ENCODE measurements at regions not wholly inside any gene's neighbourhood (a gene's known extent, or its start where the extent isn't known, plus 50 kb on each side); places are given as distances from the start of the nearest gene placed in this dataset.
"Not testable (repeated sequence)": the region's sequence is repeated elsewhere in the genome, so short reads cannot be mapped to it uniquely, and the experiment has no call there.

DNA sequence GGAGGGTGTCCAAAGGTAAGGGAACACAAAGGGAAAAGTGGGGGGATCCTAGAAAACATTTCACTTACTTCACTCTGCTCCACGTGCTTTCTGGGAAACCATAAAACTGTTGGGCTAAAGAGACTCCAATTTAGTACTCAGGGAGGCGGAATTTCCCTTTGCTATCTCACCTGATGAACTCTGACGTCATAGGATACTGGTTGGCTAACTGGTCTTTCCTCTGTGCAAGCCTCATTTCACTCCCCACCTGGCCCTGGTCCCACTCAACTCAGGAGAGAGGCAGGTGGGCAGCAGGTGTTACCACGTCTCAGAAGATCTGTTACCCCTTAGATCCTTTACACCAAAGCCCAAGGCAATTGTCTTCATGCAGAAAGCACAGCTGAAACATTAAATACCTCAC, 51.8 kb upstream of the PMAIP1 start:
- DNase-seq, result no peak

DNA sequence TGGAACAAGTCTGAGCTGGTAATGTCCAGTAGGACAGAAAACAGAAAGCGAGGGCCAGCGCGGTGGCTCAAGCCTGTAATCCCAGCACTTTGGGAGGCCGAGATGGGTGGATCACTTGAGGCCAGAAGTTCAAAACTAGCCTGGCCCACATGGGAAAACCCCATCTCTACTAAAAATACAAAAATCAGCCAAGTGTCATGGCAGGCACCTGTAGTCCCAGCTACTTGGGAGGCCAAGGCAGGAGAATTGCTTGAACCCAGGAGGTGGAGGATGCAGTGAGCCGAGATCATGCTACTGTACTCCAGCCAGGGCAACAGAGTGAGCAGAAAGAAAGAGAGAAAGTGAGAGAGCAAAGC, 52.3 kb upstream of the PMAIP1 start:
- DNase-seq, result not testable (repeated sequence)

DNA sequence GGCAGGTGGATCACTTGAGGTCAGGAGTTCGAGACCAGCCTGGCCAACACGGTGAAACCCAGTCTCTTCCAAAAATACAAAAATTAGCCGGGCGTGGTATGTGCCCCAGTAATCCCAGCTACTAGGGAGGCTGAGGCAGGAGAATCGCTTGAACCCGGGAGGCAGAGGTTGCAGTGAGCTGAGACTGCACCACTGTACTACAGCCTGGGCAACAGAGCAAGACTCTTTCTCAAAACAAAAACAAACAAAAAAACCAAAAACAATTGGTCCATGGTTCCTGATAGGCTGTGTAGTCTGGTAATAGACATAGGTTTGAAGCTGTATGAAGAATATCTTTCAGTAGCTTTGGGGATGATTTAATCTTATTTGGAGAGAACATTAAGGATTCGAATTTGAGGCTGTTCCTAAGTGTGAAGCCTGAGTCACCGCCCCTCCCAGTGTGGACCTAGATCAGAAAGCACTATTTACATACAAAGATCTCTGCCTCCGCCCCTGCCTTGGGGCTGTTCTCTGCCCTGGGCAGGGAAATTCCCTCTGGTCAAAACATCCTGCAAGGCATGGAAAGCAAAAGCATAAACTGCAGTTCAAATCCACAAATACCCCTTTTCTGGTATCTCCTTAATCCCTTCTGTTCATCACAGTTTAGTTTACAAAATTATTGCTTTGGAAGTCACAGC, 52.8 kb upstream of the PMAIP1 start:
- peak; percentile 7 for DNase-seq

DNA sequence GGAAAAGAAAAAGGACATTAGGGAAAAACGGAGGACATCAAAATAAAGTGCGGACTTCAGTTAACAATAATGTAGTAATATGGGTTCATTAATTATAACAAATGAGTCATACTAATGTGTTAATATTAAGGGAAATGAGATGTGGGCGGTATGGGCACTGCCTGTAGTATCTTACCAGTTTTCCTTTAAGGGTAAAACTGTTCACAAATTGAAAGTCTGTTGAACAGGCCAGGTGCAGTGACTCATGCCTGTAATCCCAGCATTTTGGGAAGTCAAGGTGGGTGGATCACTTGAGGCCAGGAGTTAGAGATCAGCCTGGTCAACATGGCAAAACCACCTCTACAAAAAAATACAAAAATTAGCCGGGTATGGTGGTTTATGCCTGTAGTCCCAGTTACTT, 56.8 kb upstream of the PMAIP1 start:
- DNase-seq, result no peak

DNA sequence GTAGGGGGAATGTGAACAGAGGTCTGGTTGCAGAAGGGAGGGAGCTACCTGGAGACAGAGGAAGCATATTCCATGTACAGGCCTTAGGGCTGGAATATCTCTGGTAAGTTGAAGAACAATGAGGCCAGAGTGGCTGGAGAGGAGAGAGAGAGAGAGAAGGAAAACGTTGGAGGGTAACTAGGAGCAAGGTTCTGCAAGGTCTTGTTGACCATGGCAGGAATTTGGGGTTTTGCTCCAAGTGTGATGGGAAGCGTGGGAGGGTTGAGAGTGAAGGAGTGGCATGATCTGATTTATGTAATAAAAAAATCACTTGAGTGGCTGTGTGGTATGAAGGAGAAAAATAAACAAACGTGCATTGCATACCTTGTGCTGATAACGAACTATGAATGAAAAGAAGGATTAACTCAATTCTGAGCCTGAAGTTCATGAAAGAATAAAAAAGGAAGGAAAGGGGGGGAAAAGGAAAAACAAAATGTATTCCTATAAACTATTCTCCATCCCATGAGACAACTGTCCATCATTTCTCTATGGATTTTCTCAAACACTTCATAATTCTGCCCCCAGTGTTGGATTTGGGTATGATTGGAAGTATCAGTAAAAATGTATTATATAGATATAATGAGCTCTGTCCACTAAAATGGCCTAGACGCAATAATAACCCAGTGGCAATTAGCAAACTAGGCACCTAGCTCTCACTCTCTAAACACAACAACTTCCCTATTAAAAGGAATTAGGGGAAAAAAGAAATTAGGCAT, 59.7 kb upstream of the PMAIP1 start:
- DNase-seq, result no peak

DNA sequence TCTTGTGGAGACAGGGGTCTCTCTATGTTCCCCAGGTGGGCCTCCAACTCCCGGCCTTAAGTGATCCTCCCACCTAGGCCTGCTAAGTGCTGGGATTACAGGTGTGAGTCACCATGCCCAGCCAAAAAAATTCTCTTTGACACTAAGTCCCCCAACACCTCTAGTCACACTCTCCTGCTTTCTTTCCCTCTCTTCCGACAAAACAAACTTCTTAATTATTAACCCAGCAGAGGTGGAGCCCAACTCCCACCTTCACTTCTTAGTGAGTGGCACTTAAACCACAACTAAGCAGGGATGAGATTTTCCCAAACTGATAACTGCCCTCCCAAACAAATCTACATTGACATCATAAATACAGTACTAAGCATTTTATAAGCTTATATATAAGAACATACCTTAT, 60.5 kb upstream of the PMAIP1 start:
- no peak for DNase-seq

DNA sequence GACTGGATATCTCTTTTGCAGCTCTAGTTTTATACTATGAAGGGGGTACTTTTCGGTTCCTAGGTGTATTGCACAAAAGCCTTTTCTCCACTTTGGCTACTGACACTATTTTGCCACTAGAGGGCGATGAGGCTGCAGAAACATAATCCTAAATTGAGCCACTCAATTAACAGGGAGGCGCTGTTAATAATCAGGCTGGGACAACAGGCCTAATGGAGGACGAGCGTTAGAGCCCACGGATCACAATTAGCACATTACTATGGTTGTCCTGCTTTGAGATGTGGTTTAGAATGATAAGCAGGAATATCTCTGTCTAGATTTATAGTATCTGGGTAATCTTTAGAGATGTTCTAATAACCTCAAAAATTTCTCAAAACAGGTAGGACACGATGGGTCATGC, 62.2 kb upstream of the PMAIP1 start:
- peak; percentile 17 for DNase-seq

DNA sequence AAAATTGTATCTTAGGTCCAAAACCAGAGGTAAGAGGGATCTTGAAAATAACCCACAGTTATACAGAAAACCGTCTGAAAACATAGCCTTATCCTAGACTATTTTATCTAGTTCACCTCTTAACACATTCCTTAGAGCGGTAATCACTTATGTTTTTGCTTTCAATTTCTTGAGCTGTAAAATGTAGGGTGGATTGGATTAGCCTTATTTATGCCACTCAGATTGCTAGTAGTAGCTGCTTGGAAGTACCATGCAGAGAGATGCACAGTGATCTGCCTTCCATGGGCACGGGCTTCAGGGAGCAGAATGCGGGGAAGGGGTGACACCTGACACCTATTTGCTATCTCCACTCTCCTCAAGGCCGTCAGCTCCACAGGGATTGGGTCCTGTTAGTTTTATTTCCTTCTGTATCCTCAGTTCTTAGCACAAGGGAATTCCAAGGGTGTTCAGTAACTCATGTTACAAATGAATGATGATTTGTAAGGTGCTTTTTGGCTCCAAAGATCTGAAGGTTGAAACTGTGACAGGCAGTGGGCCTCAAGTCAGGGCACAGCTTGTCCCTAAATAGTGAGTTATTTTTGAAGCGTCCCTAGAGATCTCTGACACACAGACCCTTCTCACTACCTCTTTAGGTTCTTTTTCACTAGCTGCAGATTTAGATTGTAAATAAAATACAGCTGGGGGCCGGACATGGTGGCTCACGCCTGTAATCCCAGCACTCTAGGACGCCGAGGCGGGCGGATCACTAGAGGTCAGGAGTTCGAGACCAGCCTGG, 64.0 kb upstream of the PMAIP1 start:
- DNase-seq, result no peak

DNA sequence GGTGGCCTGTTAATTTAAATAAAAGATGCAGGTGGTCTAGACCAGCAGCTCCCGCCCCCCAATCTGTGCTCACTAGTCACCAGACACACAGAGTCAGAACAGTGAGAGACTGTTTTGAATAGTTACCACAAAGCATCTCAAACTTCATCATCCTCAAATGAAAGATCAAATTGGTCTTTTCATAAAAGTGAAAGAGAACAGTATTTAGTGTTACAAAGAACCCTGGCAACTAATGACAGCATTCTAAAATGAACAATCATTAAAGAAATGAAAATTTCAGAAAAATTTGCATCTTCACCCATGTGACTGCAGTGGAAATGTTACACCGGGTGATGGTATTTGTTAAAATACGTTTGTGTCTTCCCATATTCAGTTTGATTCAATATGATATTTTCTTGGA, 65.5 kb upstream of the PMAIP1 start:
- no peak for DNase-seq

DNA sequence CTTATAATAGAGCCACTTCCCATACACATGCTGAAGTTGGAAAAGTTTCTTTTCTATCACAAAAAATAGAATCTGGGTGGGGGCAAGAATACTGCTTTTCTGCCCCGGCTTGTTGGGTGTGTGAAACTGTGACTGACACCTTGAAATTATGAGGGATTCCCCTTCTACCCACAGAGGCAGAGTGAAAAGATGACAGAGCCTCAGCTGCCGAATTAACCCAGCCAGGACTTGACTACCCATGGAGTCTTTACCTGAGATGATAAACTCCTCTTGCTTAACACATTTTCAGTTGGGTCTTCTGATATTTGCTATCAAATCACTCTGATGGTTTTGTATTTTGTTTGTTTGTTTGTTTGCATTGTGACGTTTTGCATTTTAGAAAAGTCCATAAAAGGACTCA, 66.0 kb upstream of the PMAIP1 start:
- no peak for DNase-seq

DNA sequence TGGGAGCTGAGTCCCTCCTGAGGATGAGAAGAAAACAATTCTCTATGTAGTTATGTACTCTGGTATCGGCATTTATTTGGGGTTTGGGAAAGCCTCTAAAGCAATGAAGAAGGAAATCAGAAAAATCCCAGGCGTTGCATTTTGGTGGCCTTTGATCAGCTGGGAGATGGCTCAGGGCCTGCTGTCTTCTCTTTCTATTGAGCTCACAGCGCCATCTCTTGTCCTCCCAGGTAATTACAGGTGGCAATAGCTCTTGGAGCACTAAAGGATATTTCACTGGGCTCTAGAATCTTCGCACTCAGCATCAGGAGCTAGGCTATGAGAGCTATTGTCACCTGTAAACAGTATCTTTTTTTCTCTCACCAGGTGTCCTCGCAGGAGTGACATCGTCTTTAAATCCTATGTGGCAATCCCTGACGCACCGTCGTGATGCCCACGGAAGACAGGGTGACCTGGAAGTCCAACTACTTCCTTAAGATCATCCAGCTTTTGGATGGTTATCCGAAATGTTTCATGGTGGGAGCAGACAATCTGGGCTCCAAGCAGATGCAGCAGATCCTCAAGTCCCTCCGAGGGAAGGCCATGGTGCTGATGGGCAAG, 76.1 kb upstream of the PMAIP1 start:
- peak; percentile 5 for DNase-seq

DNA sequence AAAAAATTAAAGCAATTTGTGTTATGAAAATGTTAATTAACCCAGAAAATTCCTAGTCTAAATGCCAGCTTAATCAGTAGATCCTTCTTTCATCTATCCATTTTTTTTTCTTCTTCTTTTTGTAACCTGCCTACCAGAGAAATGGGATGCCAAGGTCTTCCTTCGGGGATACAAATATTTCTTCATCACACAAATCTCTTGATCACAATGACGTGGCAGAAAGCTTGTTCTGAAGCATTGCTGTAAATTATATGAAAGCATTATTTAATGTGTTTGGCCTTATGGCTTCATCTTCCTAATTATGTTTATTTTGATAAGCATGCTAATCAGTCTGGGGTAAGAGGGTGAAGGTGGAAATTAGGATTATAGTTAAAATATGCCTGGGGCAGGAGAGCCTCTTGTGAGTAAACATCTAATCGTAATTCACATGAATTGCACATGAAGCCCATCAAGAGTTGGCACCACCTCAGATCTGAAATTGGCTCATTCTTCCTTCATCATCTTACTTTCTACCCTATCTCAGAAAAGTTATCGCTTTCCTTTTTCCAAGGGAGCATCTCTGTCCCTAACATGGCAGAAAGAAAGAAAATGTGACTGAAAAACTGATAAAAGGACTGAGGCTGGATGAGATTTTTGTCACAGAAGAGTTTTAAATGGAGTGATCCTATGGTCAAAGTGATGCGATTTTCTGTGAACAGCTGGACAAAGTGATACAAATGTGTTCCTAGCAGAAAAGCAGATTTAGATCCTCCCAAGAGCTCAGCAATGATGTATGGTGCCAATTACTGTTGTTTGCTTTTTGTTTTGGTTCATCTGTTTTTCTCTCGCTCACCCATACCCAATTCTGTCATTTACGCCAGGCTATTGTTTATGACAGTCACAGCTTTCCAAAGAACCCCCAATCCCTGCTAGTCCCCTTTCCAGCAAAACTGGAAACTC, 76.9 kb upstream of the PMAIP1 start:
- DNase-seq, result no peak

DNA sequence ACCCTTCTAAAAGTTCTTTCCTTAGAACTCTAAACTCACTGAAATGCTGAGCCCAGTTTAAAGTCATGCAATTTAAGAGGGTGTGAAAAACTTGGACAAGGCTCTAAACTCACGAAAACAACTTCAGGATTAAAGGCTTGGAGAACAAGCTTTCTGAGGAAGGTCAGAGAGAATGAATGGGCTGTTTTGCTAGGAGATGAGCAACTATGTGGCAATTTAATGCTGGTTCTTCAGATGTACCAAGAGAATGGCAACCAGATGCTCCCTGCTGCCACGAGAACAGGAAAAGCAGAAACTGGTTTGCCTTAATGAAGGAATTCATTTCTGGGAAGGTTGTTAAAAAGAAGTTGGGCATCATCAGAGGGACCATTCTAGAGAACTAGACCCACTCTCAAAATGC, 77.8 kb upstream of the PMAIP1 start:
- DNase-seq, result no peak

DNA sequence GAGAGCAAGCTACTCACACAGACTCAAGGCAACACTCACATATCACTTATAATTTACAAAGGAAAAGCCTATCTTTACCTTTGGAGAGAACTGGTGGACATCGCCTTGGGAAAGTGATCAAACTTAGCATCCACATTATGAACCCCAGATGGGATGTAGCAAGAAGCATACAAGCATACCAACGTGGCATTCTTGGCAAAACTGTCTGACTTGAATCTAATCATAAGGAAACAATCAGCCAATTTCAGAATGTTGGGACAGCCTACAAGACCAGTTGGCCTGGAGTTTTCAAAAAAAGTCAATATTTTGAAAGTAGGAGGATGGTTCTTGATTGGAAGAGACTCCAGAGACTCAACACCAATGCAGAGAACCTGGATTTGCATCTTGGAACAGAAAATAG, 79.1 kb upstream of the PMAIP1 start:
- no peak for DNase-seq

DNA sequence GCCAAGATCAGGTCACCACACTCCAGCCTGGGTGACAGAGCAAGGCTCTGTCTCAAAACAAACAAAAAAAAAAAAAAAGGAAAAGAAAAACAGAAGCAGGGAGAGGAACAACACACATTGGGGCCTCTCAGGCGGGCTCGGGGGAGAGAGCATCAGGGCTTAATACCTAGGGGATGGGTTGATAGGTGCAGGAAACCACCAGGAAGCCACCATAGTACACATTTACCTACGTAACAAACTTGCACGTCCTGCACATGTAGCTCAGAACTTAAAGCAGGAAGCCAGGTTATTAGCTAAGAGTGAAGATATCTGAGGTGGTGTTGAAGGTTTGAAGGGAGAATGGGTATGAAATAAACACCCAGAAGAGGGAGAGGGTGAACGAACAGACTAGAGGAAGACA, 81.0 kb upstream of the PMAIP1 start:
- no peak for DNase-seq

DNA sequence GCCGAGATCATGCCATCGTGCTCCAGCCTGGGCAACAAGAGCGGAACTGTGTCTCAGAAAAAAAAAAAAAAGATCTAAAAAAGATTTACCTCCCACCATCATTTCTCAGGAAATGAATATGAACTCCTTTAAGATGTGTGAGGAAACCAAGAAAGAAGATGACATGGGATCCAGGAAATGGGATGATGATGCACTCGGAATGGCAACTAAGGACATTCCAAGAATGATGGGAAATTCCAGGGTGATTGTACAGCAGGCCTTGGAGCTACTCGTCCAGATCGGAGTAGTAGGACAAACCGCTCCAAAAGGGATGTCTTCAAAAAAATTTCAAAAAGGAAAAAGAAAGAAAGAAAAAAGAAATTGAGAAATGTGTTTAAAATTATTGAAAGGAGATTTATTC, 84.9 kb upstream of the PMAIP1 start:
- DNase-seq, result no peak

DNA sequence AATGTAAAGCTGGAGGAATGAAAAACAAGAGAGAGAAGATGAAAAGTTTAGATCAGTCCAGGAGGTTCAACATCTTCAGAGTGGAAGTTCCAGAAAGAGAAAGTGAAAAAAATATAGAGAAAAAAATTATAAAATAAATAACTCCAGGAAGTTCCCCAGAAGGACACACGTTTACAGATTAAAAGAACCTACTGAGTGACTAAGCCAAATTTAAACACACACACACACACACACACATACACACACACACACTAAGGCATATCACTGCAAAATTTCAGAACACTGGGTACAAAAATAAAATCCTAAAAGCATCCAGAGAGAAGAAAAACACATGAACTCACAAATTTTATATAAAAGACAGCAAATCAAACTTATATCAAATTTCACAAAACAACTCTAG, 85.9 kb upstream of the PMAIP1 start:
- DNase-seq, result no peak

DNA sequence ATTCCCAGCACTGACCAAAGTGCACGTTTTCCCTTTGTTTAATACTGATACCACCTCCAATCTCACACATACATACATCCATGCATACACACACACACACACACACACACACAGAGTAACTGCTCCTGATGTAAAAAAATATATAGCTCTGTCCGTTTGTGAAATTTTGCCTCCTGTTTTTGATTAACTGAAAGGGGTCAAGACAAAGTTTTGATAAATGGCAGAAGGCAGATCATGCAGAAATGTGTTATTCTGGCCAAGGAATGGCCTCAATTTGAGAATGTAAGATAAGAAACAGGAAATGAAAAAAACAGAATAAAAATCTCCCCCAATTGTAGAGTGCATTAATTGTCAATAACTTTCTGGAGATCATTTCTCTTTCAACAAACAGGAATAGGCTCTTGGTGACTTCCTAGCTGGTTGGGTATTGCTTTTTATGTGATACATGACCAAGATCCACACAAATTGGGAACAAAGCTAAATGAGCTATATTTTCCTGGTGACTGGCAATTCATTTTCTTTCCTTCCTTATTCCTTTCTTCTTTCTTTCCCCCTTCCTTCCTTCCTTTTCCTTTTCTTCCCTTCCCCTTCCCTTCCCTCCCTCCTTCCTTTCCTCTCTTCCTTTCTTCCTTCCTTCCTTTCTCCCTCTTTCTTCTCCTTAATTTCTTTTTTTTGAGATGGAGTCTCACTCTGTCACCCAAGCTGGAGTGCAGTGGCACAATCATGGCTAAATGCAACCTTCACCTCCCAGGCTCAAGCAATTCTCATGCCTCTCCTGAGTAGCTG, 88.9 kb upstream of the PMAIP1 start:
- no peak for DNase-seq

DNA sequence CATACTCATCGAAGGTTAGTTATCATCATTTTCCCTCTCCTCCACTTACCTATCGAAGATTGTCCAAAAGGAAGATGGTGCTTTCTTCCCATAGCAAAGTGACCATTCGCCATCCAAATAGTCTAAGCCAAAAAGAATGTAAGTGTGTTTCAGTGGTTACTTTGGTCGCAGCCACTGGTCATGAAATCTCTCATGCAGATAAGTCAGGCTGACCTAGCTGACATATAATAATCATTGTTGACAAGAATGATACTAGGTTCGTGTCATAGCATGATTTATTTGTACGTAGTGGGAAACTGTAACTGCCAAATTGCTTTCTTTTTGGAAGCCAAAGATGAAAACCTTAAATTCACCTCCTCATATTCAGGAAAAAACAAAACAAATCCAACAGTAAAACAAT, 89.6 kb upstream of the PMAIP1 start:
- DNase-seq, result no peak

DNA sequence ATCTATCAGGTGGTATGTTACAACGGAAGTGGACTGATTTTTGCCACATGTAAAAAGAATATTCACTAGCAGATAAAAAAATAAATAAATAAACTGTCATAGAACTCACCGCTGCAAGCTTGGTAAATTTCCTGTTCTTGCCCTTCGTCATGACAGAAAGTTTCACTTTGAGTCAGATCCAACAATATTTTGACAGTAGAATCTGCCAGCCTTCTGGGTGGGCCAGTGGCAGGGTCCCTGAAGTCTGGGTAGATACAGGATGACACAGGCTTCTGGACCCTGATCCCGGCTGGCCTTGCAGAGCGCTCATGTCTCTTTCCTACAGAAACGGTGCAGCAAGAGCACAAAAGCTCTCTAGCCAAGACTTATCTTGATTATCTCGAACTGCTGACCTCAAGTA, 97.8 kb upstream of the PMAIP1 start:
- DNase-seq, result no peak

DNA sequence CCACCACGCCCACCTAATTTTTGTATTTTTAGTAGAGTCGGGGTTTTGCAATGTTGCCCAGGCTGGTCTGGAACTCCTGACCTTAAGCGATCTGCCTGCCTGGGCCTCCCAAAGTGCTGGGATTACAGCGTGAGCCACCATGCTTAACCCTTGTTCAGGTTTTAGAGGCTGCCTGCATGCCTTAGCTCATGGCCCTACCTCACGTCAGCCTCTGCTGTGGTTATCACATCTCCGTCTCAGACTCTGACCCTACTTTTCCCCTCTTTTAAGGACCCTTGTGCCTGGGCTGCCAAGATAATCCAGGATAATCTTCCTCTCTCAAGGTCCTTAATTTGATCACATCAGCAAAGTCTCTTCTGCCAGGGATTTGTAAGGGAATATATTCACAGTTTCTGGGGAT, 98.2 kb upstream of the PMAIP1 start:
- no peak for DNase-seq

DNA sequence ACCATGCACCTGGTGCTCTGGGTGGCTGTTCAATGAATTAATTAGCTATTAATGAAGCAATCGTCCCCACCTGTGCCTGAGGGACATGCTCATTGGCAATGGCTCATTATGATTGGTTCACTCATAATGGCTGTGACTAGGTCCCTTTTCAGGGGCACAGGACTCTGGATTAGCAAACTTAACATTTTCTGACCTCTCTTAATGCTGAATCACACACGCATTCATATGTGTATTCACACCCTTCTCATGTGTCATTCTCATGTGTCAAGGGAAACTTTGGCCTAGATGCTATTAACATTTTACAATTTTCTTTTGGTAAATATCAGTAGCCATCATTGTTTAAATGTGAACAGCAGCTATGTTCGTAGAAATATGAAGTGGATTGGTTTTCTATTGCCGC, 98.9 kb upstream of the PMAIP1 start:
- DNase-seq, result no peak

All from stimulated activated CD4-positive, alpha-beta T cell treated with anti-CD3 and anti-CD28 coated beads, Interleukin-12 subunit alpha, Interleukin-12 subunit beta, amount 100 ng/mL, for 4 hours (primary cell).